Fibroblast of lung (primary cell): ENCODE measurements at regions not wholly inside any gene's neighbourhood (a gene's known extent, or its start where the extent isn't known, plus 50 kb on each side); places are given as distances from the start of the nearest gene placed in this dataset.

Experiments
- DNase-seq, 2 donors: peaks; one replicate each; pipeline versions ENCODE4 v3.0.0 to v3.0.0-alpha.2; 2010; ENCODE audit warnings: low read depth in 2 of 2
- H2AFZ ChIP-seq: 2 replicates; pipeline ENCODE4 v1.5.1; 2012; ENCODE audit warnings: low read length, control low read depth, inconsistent platforms
- H3K27ac ChIP-seq: 2 replicates; pipeline ENCODE4 v1.5.1; 2011; ENCODE audit warnings: low read length, control low read depth; ENCODE audit not compliant: insufficient read depth
- H3K27me3 ChIP-seq: 2 replicates; pipeline ENCODE4 v1.5.1; 2011; ENCODE audit warnings: mild to moderate bottlenecking, low read length; ENCODE audit not compliant: control insufficient read depth, insufficient read depth
- H3K36me3 ChIP-seq: 2 replicates; pipeline ENCODE4 v1.5.1; 2011; ENCODE audit warnings: low read length; ENCODE audit not compliant: control insufficient read depth, insufficient read depth
- H3K4me1 ChIP-seq: 2 replicates; pipeline ENCODE4 v1.5.1; 2011; ENCODE audit warnings: low read length; ENCODE audit not compliant: control insufficient read depth, insufficient read depth; ENCODE audit errors: extremely low read depth
- H3K4me2 ChIP-seq: 2 replicates; pipeline ENCODE4 v1.5.1; 2011; ENCODE audit warnings: low read length, control low read depth; ENCODE audit not compliant: insufficient read depth; ENCODE audit errors: extremely low read depth
- H3K4me3 ChIP-seq, 4 experiments: fragments of 200-600 bp in 1 of 4; sonication (generic) in 1 of 4; replicated peaks in 1 of 4; 2 replicates each; pipeline ENCODE4 v1.5.1; 2011 to 2016; ENCODE audit warnings: low read length in 4 of 4, low read depth in 3 of 4, mild to moderate bottlenecking in 3 of 4, control low read depth in 2 of 4, inconsistent platforms in 1 of 4, mixed read lengths in 1 of 4; ENCODE audit not compliant: insufficient read depth in 1 of 4; ENCODE audit errors: control extremely low read depth in 1 of 4
- H3K79me2 ChIP-seq: 2 replicates; pipeline ENCODE4 v1.5.1; 2012; ENCODE audit warnings: mild to moderate bottlenecking, low read length, inconsistent platforms; ENCODE audit not compliant: control insufficient read depth, insufficient read depth
- H3K9ac ChIP-seq: 2 replicates; pipeline ENCODE4 v1.5.1; 2011; ENCODE audit warnings: mild to moderate bottlenecking, low read length, control low read depth; ENCODE audit not compliant: insufficient read depth
- H3K9me3 ChIP-seq: 2 replicates; pipeline ENCODE4 v1.5.1; 2012; ENCODE audit warnings: low read depth, low read length; ENCODE audit not compliant: control insufficient read depth, insufficient read depth
- H4K20me1 ChIP-seq: 2 replicates; pipeline ENCODE4 v1.5.1; 2011; ENCODE audit warnings: low read length; ENCODE audit not compliant: control insufficient read depth, insufficient read depth; ENCODE audit errors: extremely low read depth
- EZH2 ChIP-seq: IDR thresholded peaks from 2 replicates; pipeline ENCODE4 v1.5.1; 2012; ENCODE audit warnings: low read length, control low read depth, mild to moderate bottlenecking; ENCODE audit errors: missing control alignments
- TF ChIP-seq, protein P1 (sequence below), 2 donors: IDR thresholded peaks in 1 of 2; conservative IDR thresholded peaks in 1 of 2; 1 replicate in 1 of 2; 2 replicates in 1 of 2; pipeline ENCODE4 v1.5.1; 2011 to 2012; ENCODE audit warnings: low read length in 2 of 2, control low read depth in 1 of 2, inconsistent platforms in 1 of 2, low read depth in 1 of 2, mild to moderate bottlenecking in 1 of 2

GRCh38 chr1:22206551-22207125 lies 63.7 kb upstream of the WNT4 start:
- no peak for TF ChIP-seq EZH2
- TF ChIP-seq, protein P1, sequence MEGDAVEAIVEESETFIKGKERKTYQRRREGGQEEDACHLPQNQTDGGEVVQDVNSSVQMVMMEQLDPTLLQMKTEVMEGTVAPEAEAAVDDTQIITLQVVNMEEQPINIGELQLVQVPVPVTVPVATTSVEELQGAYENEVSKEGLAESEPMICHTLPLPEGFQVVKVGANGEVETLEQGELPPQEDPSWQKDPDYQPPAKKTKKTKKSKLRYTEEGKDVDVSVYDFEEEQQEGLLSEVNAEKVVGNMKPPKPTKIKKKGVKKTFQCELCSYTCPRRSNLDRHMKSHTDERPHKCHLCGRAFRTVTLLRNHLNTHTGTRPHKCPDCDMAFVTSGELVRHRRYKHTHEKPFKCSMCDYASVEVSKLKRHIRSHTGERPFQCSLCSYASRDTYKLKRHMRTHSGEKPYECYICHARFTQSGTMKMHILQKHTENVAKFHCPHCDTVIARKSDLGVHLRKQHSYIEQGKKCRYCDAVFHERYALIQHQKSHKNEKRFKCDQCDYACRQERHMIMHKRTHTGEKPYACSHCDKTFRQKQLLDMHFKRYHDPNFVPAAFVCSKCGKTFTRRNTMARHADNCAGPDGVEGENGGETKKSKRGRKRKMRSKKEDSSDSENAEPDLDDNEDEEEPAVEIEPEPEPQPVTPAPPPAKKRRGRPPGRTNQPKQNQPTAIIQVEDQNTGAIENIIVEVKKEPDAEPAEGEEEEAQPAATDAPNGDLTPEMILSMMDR (conservative IDR thresholded peaks at IDR 0.05 in 1 of 2, IDR thresholded peaks at IDR 0.05 in 1 of 2; ENCODE audit: low read depth in 1 of 2, low read length in 2 of 2), result no peak
- H3K36me3 ChIP-seq, result no peaks in the 10 kb centered on the region
- DNase-seq, result no peak
- no peak overlapping the region for H3K27ac ChIP-seq
- H4K20me1 ChIP-seq, result no peaks in the 10 kb centered on the region
- no peaks in the 10 kb centered on the region for H3K9me3 ChIP-seq
- H3K9ac ChIP-seq, result no peak overlapping the region
- no peaks in the 10 kb centered on the region for H3K4me1 ChIP-seq
- H3K27me3 ChIP-seq, result peaks cover 52% of the 10 kb centered on the region
- no peak overlapping the region for H3K4me3 ChIP-seq
- H3K79me2 ChIP-seq, result no peaks in the 10 kb centered on the region
- no peak overlapping the region for H3K4me2 ChIP-seq
- H2AFZ ChIP-seq, result no peak overlapping the region

DNA sequence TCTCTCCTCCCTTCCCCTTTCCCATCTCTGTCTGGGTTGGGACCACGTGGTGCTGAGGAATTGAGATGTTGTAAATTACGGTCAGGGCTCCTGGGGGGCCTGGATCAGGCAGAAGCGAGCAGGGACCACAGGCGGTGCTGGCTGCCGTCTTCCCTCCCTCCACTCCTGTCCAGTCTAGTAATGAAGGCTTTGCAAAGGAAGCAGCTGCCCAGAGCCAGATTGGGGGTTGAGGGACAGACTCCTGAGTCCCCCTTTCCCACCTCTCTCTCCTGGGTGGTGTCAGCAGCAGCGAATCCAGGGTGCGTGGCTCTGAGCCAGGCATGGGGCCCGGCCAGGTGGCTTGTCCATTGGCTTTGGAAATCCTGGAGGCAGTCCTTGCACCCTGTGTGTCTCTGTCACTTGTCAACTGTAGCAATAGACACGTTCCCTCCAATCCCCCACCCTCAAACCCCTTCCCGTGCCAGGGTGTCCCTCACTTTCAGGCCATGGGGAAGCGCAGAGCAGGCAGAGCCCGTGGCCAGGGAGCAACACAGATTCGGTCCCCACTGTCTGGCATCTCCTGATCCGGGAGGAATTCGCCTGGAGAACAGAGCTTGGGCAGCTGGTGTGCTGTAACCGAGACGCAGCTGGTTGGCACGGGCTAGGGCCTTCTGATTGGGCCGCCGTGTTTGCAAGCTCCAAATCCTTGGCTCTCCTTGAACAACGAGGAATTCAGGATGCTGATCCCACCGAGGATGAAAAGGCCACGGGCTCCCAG lies 64.8 kb upstream of the WNT4 start:
- no peak overlapping the region for H3K27ac ChIP-seq
- H3K4me2 ChIP-seq, result no peak overlapping the region
- H4K20me1 ChIP-seq, result no peaks in the 10 kb centered on the region
- peaks cover 60% of the 10 kb centered on the region for H3K27me3 ChIP-seq
- no peaks in the 10 kb centered on the region for H3K4me1 ChIP-seq
- H3K9ac ChIP-seq, result no peak overlapping the region
- no peaks in the 10 kb centered on the region for H3K79me2 ChIP-seq
- TF ChIP-seq, protein P1 (conservative IDR thresholded peaks at IDR 0.05 in 1 of 2, IDR thresholded peaks at IDR 0.05 in 1 of 2; ENCODE audit: low read depth in 1 of 2, low read length in 2 of 2), result no peak
- TF ChIP-seq EZH2, result no peak
- no peak for DNase-seq
- no peaks in the 10 kb centered on the region for H3K9me3 ChIP-seq
- H3K4me3 ChIP-seq, result no peak overlapping the region
- H3K36me3 ChIP-seq, result no peaks in the 10 kb centered on the region
- H2AFZ ChIP-seq, result no peak overlapping the region

GRCh38 chr1:22208268-22208972 lies 65.5 kb upstream of the WNT4 start:
- Histone ChIP-seq H2AFZ (no peak overlapping the region), H3K27me3 (peaks cover 61% of the 10 kb centered on the region), H3K79me2 (no peaks in the 10 kb centered on the region), H3K9ac (no peak overlapping the region), H3K4me2 (no peak overlapping the region), H3K4me1 (no peaks in the 10 kb centered on the region), H3K36me3 (no peaks in the 10 kb centered on the region), H3K27ac (no peak overlapping the region), H4K20me1 (no peaks in the 10 kb centered on the region), H3K9me3 (no peaks in the 10 kb centered on the region), H3K4me3 (no peak overlapping the region)
- DNase-seq, result no peak
- no peak for TF ChIP-seq EZH2
- TF ChIP-seq, protein P1 (conservative IDR thresholded peaks at IDR 0.05 in 1 of 2, IDR thresholded peaks at IDR 0.05 in 1 of 2; ENCODE audit: low read depth in 1 of 2, low read length in 2 of 2), result no peak
